Endothelial cell (in vitro differentiated cells): ENCODE measurements at regions not wholly inside any gene's neighbourhood (a gene's known extent, or its start where the extent isn't known, plus 50 kb on each side); places are given as distances from the start of the nearest gene placed in this dataset.

Source experiments
- DNase-seq: peaks from one replicate; pipeline ENCODE4 v3.0.0; 2021; ENCODE audit warnings: low spot score
- H3K27ac Mint-ChIP-seq: one replicate; pipeline ENCODE4 v1.8.0; 2021; ENCODE audit warnings: mixed read lengths, inconsistent platforms; ENCODE audit not compliant: unreplicated experiment
- H3K27me3 Mint-ChIP-seq: one replicate; pipeline ENCODE4 v1.8.0; 2021; ENCODE audit warnings: mild to moderate bottlenecking, moderate library complexity, mixed read lengths, inconsistent platforms; ENCODE audit not compliant: unreplicated experiment
- H3K36me3 Mint-ChIP-seq: one replicate; pipeline ENCODE4 v1.8.0; 2021; ENCODE audit warnings: mild to moderate bottlenecking, low read depth, mixed read lengths, inconsistent platforms; ENCODE audit not compliant: unreplicated experiment
- H3K4me1 Mint-ChIP-seq: one replicate; pipeline ENCODE4 v1.8.0; 2021; ENCODE audit warnings: mild to moderate bottlenecking, mixed read lengths, inconsistent platforms; ENCODE audit not compliant: unreplicated experiment
- H3K4me3 Mint-ChIP-seq: one replicate; pipeline ENCODE4 v1.8.0; 2021; ENCODE audit warnings: mild to moderate bottlenecking, mixed read lengths, inconsistent platforms; ENCODE audit not compliant: unreplicated experiment
- H3K9me3 Mint-ChIP-seq: one replicate; pipeline ENCODE4 v1.8.0; 2021; ENCODE audit warnings: mixed read lengths, inconsistent platforms; ENCODE audit not compliant: unreplicated experiment
- TF ChIP-seq, protein P1 (sequence below): fragments of 200-600 bp; sonication (generic); IDR thresholded peaks from one replicate; pipeline ENCODE4 v1.5.0; 2021; ENCODE audit warnings: antibody characterized with exemption; ENCODE audit not compliant: unreplicated experiment

DNA sequence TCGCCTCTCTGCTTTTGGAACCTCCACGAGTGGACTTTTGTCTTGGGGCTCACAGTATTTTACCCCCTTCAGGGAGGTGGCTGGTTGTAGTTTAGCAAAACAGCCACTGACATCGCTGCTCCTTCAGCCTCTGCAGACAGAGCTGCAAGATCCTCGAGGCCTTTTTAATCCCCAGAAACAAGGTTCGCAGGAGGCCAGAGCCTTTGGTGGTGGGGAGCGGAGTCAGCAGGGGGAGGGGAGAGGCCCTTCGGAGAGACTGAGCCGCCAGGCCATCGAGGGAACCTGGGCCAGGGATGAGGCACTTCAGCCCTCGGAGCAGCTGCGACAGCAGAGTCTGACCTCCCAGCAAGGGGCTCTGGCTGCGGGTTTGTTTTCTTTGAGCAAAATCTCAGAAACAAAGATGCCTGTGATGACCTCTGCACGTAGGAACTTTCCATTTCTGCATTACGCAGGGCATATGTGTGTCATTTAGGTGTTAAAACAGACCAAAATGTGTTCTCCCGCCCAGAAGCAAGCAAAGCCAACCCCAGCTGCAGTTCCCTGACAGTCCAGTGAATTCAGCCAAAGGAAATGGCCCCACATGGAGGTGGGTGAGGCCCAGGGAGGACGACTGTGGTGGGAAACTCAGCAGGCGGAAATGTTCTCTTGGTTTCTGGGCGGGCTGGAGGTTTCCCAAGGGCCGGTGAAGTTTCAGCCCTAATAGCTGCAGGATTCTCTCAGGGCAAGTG is 171.2 kb upstream of the SULF2 start:
- no peaks in the 10 kb centered on the region for H3K36me3 Mint-ChIP-seq
- H3K4me3 Mint-ChIP-seq, result no peak overlapping the region
- no peak overlapping the region for H3K27ac Mint-ChIP-seq
- peaks cover 3% of the 10 kb centered on the region for H3K4me1 Mint-ChIP-seq
- H3K9me3 Mint-ChIP-seq, result no peaks in the 10 kb centered on the region
- peaks cover 6% of the 10 kb centered on the region for H3K27me3 Mint-ChIP-seq
- TF ChIP-seq, protein P1, sequence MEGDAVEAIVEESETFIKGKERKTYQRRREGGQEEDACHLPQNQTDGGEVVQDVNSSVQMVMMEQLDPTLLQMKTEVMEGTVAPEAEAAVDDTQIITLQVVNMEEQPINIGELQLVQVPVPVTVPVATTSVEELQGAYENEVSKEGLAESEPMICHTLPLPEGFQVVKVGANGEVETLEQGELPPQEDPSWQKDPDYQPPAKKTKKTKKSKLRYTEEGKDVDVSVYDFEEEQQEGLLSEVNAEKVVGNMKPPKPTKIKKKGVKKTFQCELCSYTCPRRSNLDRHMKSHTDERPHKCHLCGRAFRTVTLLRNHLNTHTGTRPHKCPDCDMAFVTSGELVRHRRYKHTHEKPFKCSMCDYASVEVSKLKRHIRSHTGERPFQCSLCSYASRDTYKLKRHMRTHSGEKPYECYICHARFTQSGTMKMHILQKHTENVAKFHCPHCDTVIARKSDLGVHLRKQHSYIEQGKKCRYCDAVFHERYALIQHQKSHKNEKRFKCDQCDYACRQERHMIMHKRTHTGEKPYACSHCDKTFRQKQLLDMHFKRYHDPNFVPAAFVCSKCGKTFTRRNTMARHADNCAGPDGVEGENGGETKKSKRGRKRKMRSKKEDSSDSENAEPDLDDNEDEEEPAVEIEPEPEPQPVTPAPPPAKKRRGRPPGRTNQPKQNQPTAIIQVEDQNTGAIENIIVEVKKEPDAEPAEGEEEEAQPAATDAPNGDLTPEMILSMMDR, result no peak
- no peak for DNase-seq

DNA sequence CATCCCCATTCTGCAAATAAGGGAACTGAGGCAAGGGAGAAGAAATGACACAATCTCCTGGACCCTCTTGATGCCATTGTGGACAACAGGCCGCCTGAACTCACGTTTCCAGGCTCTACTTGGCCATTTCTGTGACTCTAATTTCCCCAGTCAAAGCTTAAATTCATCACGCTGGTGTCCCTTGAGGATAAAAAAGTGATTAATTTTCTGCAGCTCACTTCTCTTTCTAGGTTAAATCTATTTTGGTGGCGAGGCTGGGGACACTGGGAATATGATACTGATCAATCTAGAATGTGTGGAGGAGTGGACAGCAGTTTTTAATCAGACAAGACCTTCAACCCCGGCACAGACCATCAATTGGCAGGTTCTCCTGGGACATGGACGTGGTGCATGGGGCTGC is 168.2 kb upstream of the SULF2 start:
- peaks cover 2% of the 10 kb centered on the region for H3K27me3 Mint-ChIP-seq
- no peaks in the 10 kb centered on the region for H3K9me3 Mint-ChIP-seq
- H3K36me3 Mint-ChIP-seq, result no peaks in the 10 kb centered on the region
- no peak for DNase-seq
- H3K27ac Mint-ChIP-seq, result no peak overlapping the region
- peaks cover 3% of the 10 kb centered on the region for H3K4me1 Mint-ChIP-seq
- H3K4me3 Mint-ChIP-seq, result no peak overlapping the region
- TF ChIP-seq, protein P1, result no peak

DNA sequence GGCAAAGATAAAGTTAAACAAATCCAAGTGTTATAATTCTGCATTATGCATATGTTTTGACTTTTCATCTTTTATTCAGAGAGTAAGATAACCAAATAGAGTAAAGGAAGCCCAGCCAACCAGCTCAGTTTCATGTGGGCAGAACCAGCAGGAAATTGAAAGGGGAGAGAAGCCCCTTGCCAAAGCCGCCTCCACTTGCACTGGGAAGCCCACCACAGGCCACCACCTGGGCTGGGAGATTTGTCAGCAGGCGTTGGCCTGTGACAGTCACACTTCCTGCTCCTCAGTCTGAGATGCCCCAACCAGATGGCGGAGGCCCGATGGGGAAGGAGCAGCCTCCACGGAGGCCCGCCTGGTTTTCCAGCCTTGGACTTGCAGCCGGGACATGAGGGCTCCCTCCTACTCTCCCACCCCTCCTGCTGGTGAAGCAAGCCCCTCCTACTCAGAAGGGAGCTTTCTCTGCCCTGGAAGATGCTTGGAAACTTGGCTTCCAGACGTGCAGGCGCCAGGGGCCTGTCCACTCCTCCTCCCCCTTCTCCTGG is 166.8 kb upstream of the SULF2 start:
- H3K27ac Mint-ChIP-seq, result no peak overlapping the region
- H3K36me3 Mint-ChIP-seq, result no peaks in the 10 kb centered on the region
- no peaks in the 10 kb centered on the region for H3K9me3 Mint-ChIP-seq
- TF ChIP-seq, protein P1, result no peak
- H3K4me3 Mint-ChIP-seq, result no peak overlapping the region
- peaks cover 3% of the 10 kb centered on the region for H3K4me1 Mint-ChIP-seq
- peaks cover 2% of the 10 kb centered on the region for H3K27me3 Mint-ChIP-seq
- no peak for DNase-seq

DNA sequence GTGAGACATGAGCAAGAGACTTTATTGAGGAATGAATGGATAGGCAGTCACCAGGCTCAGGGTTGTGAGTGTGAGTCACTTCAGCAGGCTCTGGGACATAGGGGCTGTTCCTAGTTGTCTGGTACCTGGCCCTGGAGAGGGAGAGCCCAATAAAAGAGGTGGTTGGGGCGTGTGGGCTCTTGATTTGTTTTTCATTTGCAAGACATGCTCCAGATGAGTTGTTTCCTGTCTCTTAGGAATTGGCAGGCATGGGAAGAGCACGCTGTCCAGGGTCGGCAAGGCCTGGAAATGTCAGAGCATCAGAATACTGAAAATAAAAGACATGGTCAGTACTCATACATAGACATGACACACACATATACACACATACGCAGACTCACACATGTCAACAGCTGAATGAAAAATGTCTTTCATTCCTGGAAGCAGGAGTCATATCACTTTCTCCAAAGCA is 166.3 kb upstream of the SULF2 start:
- Mint-ChIP-seq H3K4me3 (no peak overlapping the region), H3K9me3 (no peaks in the 10 kb centered on the region), H3K27ac (no peak overlapping the region), H3K27me3 (peaks cover 2% of the 10 kb centered on the region), H3K36me3 (no peaks in the 10 kb centered on the region), H3K4me1 (peaks cover 1% of the 10 kb centered on the region)
- DNase-seq, result no peak
- TF ChIP-seq, protein P1, result no peak

DNA sequence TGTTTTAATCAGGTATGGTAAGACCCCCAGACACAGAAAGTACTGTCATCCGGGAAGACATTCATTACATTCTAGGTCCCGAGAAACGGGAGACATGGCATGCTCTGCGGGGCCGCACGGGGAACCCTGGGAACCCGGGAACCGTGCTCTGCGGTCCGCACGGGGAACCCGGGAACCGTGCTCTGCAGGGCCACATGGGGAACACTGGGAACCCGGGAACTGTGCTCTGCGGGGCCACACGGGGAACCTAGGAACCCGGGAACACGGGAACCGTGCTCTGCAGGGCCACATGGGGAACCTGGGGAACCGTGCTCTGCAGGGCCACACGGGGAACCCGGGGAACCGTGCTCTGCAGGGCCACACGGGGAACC is 165.6 kb upstream of the SULF2 start:
- no peak for DNase-seq
- Mint-ChIP-seq H3K27me3 (peaks cover 2% of the 10 kb centered on the region), H3K9me3 (no peaks in the 10 kb centered on the region), H3K4me1 (no peaks in the 10 kb centered on the region), H3K27ac (no peak overlapping the region), H3K36me3 (no peaks in the 10 kb centered on the region), H3K4me3 (no peak overlapping the region)
- TF ChIP-seq, protein P1, result no peak
